Stimulated activated effector memory CD8-positive, alpha-beta T cell treated with anti-CD3 and anti-CD28 coated beads, Interleukin-12 subunit alpha, Interleukin-12 subunit beta, amount 100 ng/mL, for 72 hours (primary cell): ENCODE measurements at regions not wholly inside any gene's neighbourhood (a gene's known extent, or its start where the extent isn't known, plus 50 kb on each side); places are given as distances from the start of the nearest gene placed in this dataset.
A peak's percentile ranks its signal among the peaks of the same experiment; 100 is the strongest.
"Not testable (repeated sequence)": the region's sequence is repeated elsewhere in the genome, so short reads cannot be mapped to it uniquely, and the experiment has no call there.

Experiments used
- ATAC-seq: fragments of 150-1000 bp; cut with Tn5 transposase; 2 replicates; pipeline ENCODE4 v1.10.0; 2021
- DNase-seq, 2 donors: peaks; one replicate each; pipeline ENCODE4 v3.0.0; 2021 to 2022; ENCODE audit warnings: low spot score in 2 of 2
- H3K27ac Mint-ChIP-seq: one replicate; pipeline ENCODE4 v1.8.0; 2022; ENCODE audit warnings: mild to moderate bottlenecking, mixed read lengths
- H3K36me3 Mint-ChIP-seq: one replicate; pipeline ENCODE4 v1.8.0; 2022; ENCODE audit warnings: mild to moderate bottlenecking, mixed read lengths
- H3K4me1 Mint-ChIP-seq: one replicate; pipeline ENCODE4 v1.8.0; 2022; ENCODE audit warnings: mixed read lengths
- H3K4me3 Mint-ChIP-seq: one replicate; pipeline ENCODE4 v1.8.0; 2022; ENCODE audit warnings: mild to moderate bottlenecking, mixed read lengths
- H3K9me3 Mint-ChIP-seq: one replicate; pipeline ENCODE4 v1.8.0; 2022; ENCODE audit warnings: mixed read lengths

DNA sequence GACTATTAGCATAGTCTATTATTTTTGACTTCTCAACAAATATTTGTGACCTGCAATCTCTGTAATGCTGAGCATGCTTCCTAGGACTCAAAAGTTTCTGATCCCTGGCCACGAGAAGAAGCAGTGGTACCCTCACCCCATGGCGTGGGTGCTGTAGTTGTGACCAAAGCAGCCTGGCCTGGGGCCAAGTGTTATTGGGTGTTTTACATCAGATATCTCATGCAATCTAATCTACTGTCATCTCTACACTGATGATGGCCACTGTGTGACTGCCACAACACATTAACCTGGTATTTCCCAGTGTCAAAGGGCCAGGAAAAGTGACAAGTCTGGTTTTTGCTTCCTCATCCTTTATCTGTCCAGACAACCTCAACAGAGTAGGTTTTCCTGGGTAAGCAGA, 80.8 kb upstream of the WIPF1 start:
- peak overlapping the region; percentile 16 for H3K27ac Mint-ChIP-seq
- ATAC-seq (peak; percentile 30), DNase-seq (no peak)
- H3K4me3 Mint-ChIP-seq, result no peak overlapping the region
- peaks cover 39% of the 10 kb centered on the region for H3K36me3 Mint-ChIP-seq
- peaks cover 59% of the 10 kb centered on the region for H3K4me1 Mint-ChIP-seq
- H3K9me3 Mint-ChIP-seq, result no peaks in the 10 kb centered on the region

DNA sequence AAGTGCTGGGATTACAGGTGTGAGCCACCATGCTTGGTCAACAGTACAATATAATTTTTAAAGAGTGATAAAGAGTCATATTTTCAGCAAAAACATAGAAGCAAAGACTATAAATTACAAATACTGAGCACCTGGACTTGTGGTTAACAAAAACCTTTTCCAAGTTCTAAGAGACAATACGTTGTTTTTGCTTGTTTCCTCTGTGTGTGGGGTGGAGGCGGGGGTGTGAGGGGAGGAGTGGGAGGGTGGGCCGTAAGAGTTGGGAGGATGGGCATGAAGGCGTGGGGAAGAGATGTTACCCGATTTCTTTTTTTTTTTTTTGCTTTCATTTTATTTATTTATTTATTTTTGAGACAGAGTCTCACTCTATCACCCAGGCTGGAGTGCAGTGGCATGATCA, 78.0 kb upstream of the WIPF1 start:
- Mint-ChIP-seq H3K27ac (peak overlapping the region; percentile 45), H3K4me1 (peaks cover 42% of the 10 kb centered on the region), H3K36me3 (peaks cover 45% of the 10 kb centered on the region), H3K4me3 (no peak overlapping the region), H3K9me3 (peaks cover 5% of the 10 kb centered on the region)
- ATAC-seq (no peak), DNase-seq (no peak)

DNA sequence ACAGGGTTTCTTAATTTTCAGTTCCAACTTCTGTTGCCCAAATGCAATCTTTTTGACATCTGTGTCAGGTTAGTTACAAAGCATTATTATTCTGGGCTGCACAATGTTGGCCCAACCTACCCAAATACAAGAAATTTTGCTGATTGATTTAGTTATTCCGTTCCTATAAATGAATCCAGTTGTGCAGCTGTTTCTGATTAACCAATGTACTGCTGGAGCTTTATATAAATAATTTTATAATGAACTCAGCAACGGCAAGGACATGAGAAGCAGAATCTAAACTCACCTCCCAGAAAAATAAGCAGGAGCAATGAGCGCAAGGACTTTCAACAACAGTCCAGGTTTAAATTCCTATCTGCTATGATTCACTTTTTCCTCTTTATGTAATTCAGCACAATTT, 76.3 kb upstream of the WIPF1 start:
- no peak for DNase-seq
- peaks cover 5% of the 10 kb centered on the region for H3K9me3 Mint-ChIP-seq
- peaks cover 45% of the 10 kb centered on the region for H3K36me3 Mint-ChIP-seq
- no peak for ATAC-seq
- H3K27ac Mint-ChIP-seq, result no peak overlapping the region
- H3K4me1 Mint-ChIP-seq, result peaks cover 27% of the 10 kb centered on the region
- H3K4me3 Mint-ChIP-seq, result no peak overlapping the region

DNA sequence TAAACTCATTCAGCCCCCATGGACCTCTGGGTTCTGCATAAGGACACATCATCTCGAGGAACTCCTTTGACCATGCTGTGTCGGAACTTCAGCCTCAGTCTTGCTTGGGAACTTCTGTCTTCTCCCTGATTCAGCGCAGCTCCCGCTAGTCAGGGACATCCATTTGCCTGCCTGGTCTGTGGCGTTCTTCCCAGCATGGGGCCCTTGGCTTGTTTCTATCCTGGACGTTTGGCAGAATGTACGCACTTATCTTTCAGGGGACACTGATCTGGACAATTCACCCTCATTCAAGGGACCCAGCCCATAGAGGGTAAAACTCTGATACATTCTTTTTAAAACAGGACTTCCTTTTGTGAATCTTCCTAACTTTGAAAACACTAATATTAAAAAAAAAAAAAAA, 75.8 kb upstream of the WIPF1 start:
- H3K36me3 Mint-ChIP-seq, result peaks cover 45% of the 10 kb centered on the region

DNA sequence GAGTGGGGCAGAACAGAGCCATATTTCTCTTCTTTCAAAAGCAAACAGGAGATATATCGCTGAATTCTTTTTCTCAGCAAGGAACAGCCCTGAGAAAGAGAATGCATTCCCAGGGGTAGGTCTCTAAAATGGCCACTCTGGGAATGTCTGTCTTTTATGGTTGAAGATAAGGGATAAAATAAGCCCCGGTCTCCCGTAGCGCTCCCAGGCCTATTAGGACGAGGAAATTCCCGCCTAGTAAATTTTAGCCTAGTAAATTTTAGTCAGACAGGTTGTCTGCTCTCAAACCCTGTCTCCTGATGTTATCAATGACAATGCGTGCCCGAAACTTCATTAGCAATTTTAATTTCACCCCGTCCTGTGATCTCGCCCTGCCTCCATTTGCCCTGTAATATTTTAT, 73.9 kb upstream of the WIPF1 start:
- H3K4me3 Mint-ChIP-seq, H3K27ac Mint-ChIP-seq, ATAC-seq, H3K9me3 Mint-ChIP-seq, DNase-seq: not testable (repeated sequence)
- Mint-ChIP-seq H3K36me3 (peaks cover 41% of the 10 kb centered on the region), H3K4me1 (peaks cover 20% of the 10 kb centered on the region)

More for the DNA sequence above, 75.8 kb upstream of the WIPF1 start:
- peaks cover 5% of the 10 kb centered on the region for H3K9me3 Mint-ChIP-seq
- DNase-seq (no peak), ATAC-seq (no peak)
- H3K4me3 Mint-ChIP-seq, result no peak overlapping the region
- peaks cover 24% of the 10 kb centered on the region for H3K4me1 Mint-ChIP-seq
- no peak overlapping the region for H3K27ac Mint-ChIP-seq

GRCh38 chr2:174670446-174670845, 72.8 kb upstream of the WIPF1 start:
- no peak overlapping the region for H3K4me3 Mint-ChIP-seq
- H3K9me3 Mint-ChIP-seq, result peaks cover 5% of the 10 kb centered on the region
- ATAC-seq, result no peak
- no peak for DNase-seq
- H3K36me3 Mint-ChIP-seq, result peaks cover 30% of the 10 kb centered on the region
- no peak overlapping the region for H3K27ac Mint-ChIP-seq
- H3K4me1 Mint-ChIP-seq, result peaks cover 19% of the 10 kb centered on the region

GRCh38 chr2:174669336-174669735, 71.7 kb upstream of the WIPF1 start:
- Mint-ChIP-seq H3K27ac (no peak overlapping the region), H3K9me3 (peaks cover 5% of the 10 kb centered on the region), H3K36me3 (peaks cover 19% of the 10 kb centered on the region), H3K4me1 (peaks cover 23% of the 10 kb centered on the region), H3K4me3 (no peak overlapping the region)
- DNase-seq, result no peak
- ATAC-seq, result no peak

DNA sequence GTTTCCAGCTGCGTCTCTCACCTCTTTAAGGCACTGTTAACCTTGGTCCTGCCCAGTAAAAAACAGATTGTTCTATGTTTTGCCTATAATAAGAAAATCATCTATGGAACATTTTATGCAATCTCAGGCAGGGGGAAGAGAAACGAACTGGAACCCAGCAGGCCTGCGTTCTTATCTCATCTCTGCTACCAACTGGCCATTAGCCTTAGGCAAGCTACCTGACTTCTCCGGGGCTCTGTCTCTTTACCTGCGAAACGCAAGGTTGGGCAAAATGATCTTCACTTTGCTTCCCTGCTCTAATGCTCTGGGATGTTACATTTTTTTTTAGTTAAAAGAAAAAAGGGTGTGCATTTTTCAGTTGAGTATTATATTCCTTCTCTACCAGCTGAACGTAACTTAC, 70.5 kb upstream of the WIPF1 start:
- Mint-ChIP-seq H3K4me1 (peaks cover 31% of the 10 kb centered on the region), H3K4me3 (no peak overlapping the region)

GRCh38 chr2:174667250-174667860, 69.8 kb upstream of the WIPF1 start:
- ATAC-seq (no peak), DNase-seq (no peak)
- H3K4me1 Mint-ChIP-seq, result peaks cover 36% of the 10 kb centered on the region
- H3K27ac Mint-ChIP-seq, result no peak overlapping the region
- peaks cover 5% of the 10 kb centered on the region for H3K9me3 Mint-ChIP-seq
- H3K4me3 Mint-ChIP-seq, result no peak overlapping the region
- peaks cover under 1% of the 10 kb centered on the region for H3K36me3 Mint-ChIP-seq

More for the DNA sequence above, 70.5 kb upstream of the WIPF1 start:
- ATAC-seq, result no peak
- no peak for DNase-seq
- peaks cover 5% of the 10 kb centered on the region for H3K9me3 Mint-ChIP-seq
- H3K36me3 Mint-ChIP-seq, result peaks cover 7% of the 10 kb centered on the region
- H3K27ac Mint-ChIP-seq, result no peak overlapping the region

GRCh38 chr2:174666845-174667244, 69.2 kb upstream of the WIPF1 start:
- no peak for DNase-seq
- peaks cover 1% of the 10 kb centered on the region for H3K9me3 Mint-ChIP-seq
- H3K27ac Mint-ChIP-seq, result no peak overlapping the region
- H3K4me3 Mint-ChIP-seq, result no peak overlapping the region
- peaks cover 36% of the 10 kb centered on the region for H3K4me1 Mint-ChIP-seq
- ATAC-seq, result no peak
- H3K36me3 Mint-ChIP-seq, result no peaks in the 10 kb centered on the region

- ATAC-seq (no peak), DNase-seq (no peak)
- peaks cover 40% of the 10 kb centered on the region for H3K4me1 Mint-ChIP-seq
- H3K36me3 Mint-ChIP-seq, result no peaks in the 10 kb centered on the region
- H3K4me3 Mint-ChIP-seq, result no peak overlapping the region
- H3K9me3 Mint-ChIP-seq, result no peaks in the 10 kb centered on the region
- H3K27ac Mint-ChIP-seq, result no peak overlapping the region
Measured at GRCh38 chr2:174666312-174666711, 68.7 kb upstream of the WIPF1 start.

DNA sequence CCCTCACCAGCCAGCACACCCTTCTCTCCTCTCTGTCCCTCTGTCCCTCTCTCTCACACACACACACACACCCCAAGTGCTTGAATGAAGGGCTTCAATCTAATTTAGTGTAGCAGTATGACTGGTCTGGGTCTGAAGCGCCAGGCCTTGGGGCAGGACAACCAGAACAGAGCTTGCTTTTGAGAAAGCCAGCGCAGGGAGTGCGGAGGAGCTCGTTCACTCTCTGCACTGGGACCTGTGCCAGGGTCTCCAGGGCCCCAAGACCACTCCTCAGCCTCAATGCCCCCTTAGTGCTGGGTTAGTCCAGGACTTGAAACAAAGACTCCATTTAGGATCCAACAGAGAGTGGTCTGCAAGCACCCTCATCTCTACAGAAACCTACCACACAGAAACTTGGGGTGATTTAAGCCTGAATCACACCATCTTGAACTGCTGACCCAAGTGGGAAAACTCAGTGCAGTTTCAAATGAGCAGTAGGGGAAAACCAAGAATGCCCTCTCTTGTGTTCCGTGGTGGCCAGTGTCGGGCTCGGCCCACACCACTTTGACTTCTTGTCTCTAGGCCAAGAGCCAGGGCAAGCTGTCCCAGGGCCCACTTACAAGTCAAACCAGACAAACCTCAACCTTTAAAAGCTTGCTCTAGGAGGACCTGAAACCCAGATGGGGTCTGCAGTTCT, 66.6 kb upstream of the WIPF1 start:
- H3K4me1 Mint-ChIP-seq, result peaks cover 60% of the 10 kb centered on the region
- H3K36me3 Mint-ChIP-seq, result no peaks in the 10 kb centered on the region
- no peak for DNase-seq
- no peaks in the 10 kb centered on the region for H3K9me3 Mint-ChIP-seq
- no peak overlapping the region for H3K4me3 Mint-ChIP-seq
- peak overlapping the region; percentile 16 for H3K27ac Mint-ChIP-seq
- peak; percentile 78 for ATAC-seq

DNA sequence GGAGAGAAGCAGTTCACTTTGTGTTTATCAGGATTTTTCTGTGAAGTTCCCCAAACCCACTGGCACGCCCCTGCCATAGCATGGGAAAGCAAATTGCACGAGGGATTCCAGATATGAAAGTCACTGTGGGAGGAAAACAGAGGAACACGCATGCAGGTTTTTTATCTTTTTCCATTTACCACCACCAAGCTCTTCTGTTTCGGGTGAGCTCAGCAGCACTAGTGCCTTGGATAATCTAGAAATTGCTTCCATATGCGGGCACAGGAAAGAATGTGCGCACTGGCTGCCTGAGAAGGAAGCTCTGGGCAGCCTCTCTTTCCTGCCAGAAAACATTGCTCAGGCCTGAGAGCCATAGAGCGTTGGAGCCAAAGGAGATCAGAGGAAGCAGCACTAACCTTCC, 65.9 kb upstream of the WIPF1 start:
- ATAC-seq, result no peak
- H3K4me3 Mint-ChIP-seq, result no peak overlapping the region
- H3K36me3 Mint-ChIP-seq, result no peaks in the 10 kb centered on the region
- peaks cover 63% of the 10 kb centered on the region for H3K4me1 Mint-ChIP-seq
- H3K27ac Mint-ChIP-seq, result peak overlapping the region; percentile 16
- no peaks in the 10 kb centered on the region for H3K9me3 Mint-ChIP-seq
- DNase-seq, result no peak

DNA sequence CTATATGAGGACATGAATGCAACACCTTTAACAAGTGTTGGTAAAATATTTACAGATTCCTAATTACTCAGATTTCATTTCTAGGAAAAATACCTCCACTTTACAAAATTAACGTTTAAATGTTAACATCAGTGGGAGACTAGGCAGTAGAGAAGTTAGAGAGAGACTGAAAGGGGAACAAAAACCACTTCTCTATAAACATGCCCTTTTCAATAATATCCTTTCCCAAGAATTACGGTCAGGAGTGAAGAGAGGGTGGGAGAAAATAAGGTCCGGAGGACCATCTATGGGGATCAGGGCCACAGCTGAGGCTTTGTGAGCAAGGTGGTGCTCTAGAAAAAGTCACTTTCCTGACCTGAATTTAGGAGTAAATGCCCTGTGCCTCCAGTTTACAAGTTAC, 65.3 kb upstream of the WIPF1 start:
- ATAC-seq (no peak), DNase-seq (no peak)
- Mint-ChIP-seq H3K9me3 (no peaks in the 10 kb centered on the region), H3K36me3 (no peaks in the 10 kb centered on the region), H3K27ac (no peak overlapping the region), H3K4me3 (no peak overlapping the region), H3K4me1 (peaks cover 56% of the 10 kb centered on the region)

GRCh38 chr2:174662459-174662858, 64.9 kb upstream of the WIPF1 start:
- peaks cover 52% of the 10 kb centered on the region for H3K4me1 Mint-ChIP-seq
- H3K27ac Mint-ChIP-seq, result no peak overlapping the region
- DNase-seq (no peak), ATAC-seq (no peak)
- H3K9me3 Mint-ChIP-seq, result no peaks in the 10 kb centered on the region
- H3K4me3 Mint-ChIP-seq, result no peak overlapping the region
- H3K36me3 Mint-ChIP-seq, result no peaks in the 10 kb centered on the region

DNA sequence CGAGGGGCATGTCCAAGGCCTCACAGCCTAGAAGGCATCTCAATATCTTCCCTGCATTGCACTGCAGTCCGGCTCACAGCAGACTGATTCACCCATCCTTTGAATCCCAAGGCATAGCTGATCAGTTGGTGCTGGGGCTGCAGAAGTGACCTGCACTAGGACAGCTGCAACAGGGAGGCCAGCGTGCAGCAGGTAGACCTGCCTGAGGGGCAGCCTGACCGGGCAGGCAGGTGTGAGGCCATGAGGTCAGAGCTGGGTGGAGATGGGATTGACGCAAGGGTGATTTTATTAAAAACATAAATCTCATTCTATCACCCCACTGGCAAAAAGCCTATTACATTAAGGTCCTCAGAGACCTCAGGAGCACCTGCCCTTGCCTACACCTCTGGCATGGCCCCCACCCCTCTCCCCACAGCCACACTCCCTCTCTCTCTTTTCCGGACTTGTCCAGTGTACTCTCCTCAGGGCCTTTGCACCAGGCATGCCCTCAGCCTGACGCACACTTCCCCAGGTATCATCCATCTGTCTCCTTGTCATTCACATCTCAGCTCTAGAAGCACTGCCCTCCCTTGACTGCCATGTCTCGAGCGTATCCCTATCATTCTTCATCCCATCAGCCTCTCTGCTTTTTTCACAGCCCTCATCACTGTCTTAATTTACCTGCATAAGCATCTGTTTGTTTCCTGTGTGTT, 63.5 kb upstream of the WIPF1 start:
- Mint-ChIP-seq H3K27ac (peak overlapping the region; percentile 17), H3K4me1 (peaks cover 49% of the 10 kb centered on the region), H3K4me3 (no peak overlapping the region)

More for the DNA sequence above, 63.5 kb upstream of the WIPF1 start:
- DNase-seq (no peak), ATAC-seq (no peak)
- Mint-ChIP-seq H3K36me3 (peaks cover 9% of the 10 kb centered on the region), H3K9me3 (peaks cover under 1% of the 10 kb centered on the region)
